Endothelial cell of umbilical vein (primary cell): ENCODE measurements at regions not wholly inside any gene's neighbourhood (a gene's known extent, or its start where the extent isn't known, plus 50 kb on each side); places are given as distances from the start of the nearest gene placed in this dataset.

Experiments used
- BruUV-seq: library from RNA; stranded (reverse); fragments of 400-500 nt; replicated peaks from 2 replicates; lab custom pipeline; 2021; lab: Mats Ljungman, UMichigan
- CTCF ChIA-PET: fragments of 300-600, 350-600 bp; sonication (Branson Sonifier 250); formaldehyde crosslinking; loops from one replicate; lab custom pipeline; 2021; ENCODE audit warnings: antibody characterized with exemption, inconsistent platforms; lab: Charles Lee
- POLR2A ChIA-PET: fragments of 300-600, 350-600 bp; sonication (Branson Sonifier 250); formaldehyde crosslinking; loops from one replicate; lab custom pipeline; 2021; ENCODE audit warnings: antibody characterized with exemption, inconsistent platforms; lab: Charles Lee
- DNase-seq: peaks from one replicate; pipeline ENCODE4 v3.0.0-alpha.2; 2011; ENCODE audit warnings: low read depth, low spot score
- FAIRE-seq: peaks from 2 replicates; lab custom pipeline; 2011; peaks lifted over from hg19 to GRCh38; lab: Jason Lieb, UNC
- H2AFZ ChIP-seq: 2 replicates; pipeline ENCODE4 v1.6.0; 2012; ENCODE audit warnings: low read depth, low read length, control low read depth, inconsistent platforms
- H3K27ac ChIP-seq: 2 replicates; pipeline ENCODE4 v1.5.1; 2011; ENCODE audit warnings: low read depth, mild to moderate bottlenecking, control low read depth, low read length, moderate library complexity; ENCODE audit not compliant: insufficient read depth
- H3K27me3 ChIP-seq, 2 experiments: 2 replicates each; pipeline versions ENCODE4 v1.6.0 to v1.6.1; 2011; ENCODE audit warnings: low read length in 2 of 2, mixed read lengths in 1 of 2; ENCODE audit not compliant: control insufficient read depth in 2 of 2, insufficient read depth in 2 of 2
- H3K36me3 ChIP-seq, 2 experiments: 2 replicates in 1 of 2; 3 replicates in 1 of 2; pipeline ENCODE4 v1.5.1; 2011; ENCODE audit warnings: low read length in 2 of 2, mild to moderate bottlenecking in 1 of 2, moderate library complexity in 1 of 2; ENCODE audit not compliant: control insufficient read depth in 2 of 2, insufficient read depth in 2 of 2; ENCODE audit errors: extremely low read depth in 1 of 2
- H3K4me1 ChIP-seq: 3 replicates; pipeline ENCODE4 v1.5.1; 2011; ENCODE audit warnings: mild to moderate bottlenecking, low read length; ENCODE audit not compliant: control insufficient read depth, insufficient read depth; ENCODE audit errors: extremely low read depth
- H3K4me2 ChIP-seq: 2 replicates; pipeline ENCODE4 v1.6.1; 2011; ENCODE audit warnings: low read length, control low read depth, mixed read lengths; ENCODE audit not compliant: insufficient read depth
- H3K4me3 ChIP-seq, 3 experiments: fragments of 200-600 bp in 1 of 3; sonication (generic), shearing (Covaris generic) in 1 of 3; replicated peaks in 1 of 3; 2 replicates each; pipeline ENCODE4 v1.5.1; 2011 to 2016; ENCODE audit warnings: control low read depth in 3 of 3, low read length in 3 of 3, mild to moderate bottlenecking in 2 of 3, inconsistent platforms in 1 of 3, low read depth in 1 of 3, moderate library complexity in 1 of 3; ENCODE audit not compliant: insufficient read depth in 1 of 3
- H3K79me2 ChIP-seq: 2 replicates; pipeline ENCODE4 v1.6.0; 2012; ENCODE audit warnings: low read length, inconsistent platforms; ENCODE audit not compliant: control insufficient read depth, insufficient read depth
- H3K9ac ChIP-seq: replicated peaks from 2 replicates; pipeline ENCODE3; 2011; ENCODE audit warnings: low read length, control low read depth; ENCODE audit not compliant: insufficient read depth; ENCODE audit errors: extremely low read depth
- H3K9me1 ChIP-seq: replicated peaks from 3 replicates; pipeline ENCODE4 v1.6.0; 2011; ENCODE audit warnings: mild to moderate bottlenecking, low read length; ENCODE audit not compliant: control insufficient read depth, insufficient read depth; ENCODE audit errors: extremely low read depth
- H3K9me3 ChIP-seq: replicated peaks from 2 replicates; pipeline ENCODE4 v1.5.1; 2012; ENCODE audit warnings: low read length, inconsistent platforms; ENCODE audit not compliant: control insufficient read depth, insufficient read depth
- H4K20me1 ChIP-seq: replicated peaks from 2 replicates; pipeline ENCODE3; 2011; ENCODE audit warnings: mild to moderate bottlenecking, low read length; ENCODE audit not compliant: control insufficient read depth, insufficient read depth; ENCODE audit errors: extremely low read depth
- EZH2 ChIP-seq: IDR thresholded peaks from 2 replicates; pipeline ENCODE4 v1.6.1; 2012; ENCODE audit warnings: borderline replicate concordance, low read depth, mild to moderate bottlenecking, moderate library complexity, low read length, inconsistent platforms; ENCODE audit not compliant: severe bottlenecking
- FOS ChIP-seq: IDR thresholded peaks from 2 replicates; pipeline ENCODE4 v1.6.1; 2011; ENCODE audit warnings: mild to moderate bottlenecking, low read length, moderate library complexity, borderline replicate concordance; ENCODE audit not compliant: insufficient read depth
- GATA2 ChIP-seq: IDR thresholded peaks from 2 replicates; pipeline ENCODE4 v1.7.0; 2011; ENCODE audit warnings: low read depth, mild to moderate bottlenecking, moderate library complexity, mixed read lengths, low read length; ENCODE audit not compliant: insufficient read length, insufficient read depth
- JUN ChIP-seq: IDR thresholded peaks from 2 replicates; pipeline ENCODE4 v1.6.1; 2011; ENCODE audit warnings: borderline replicate concordance, low read depth; ENCODE audit not compliant: insufficient read length, insufficient read depth
- MYC ChIP-seq: IDR thresholded peaks from one replicate; pipeline ENCODE4 v1.6.1; 2011; ENCODE audit warnings: mild to moderate bottlenecking, low read depth, low read length
- POLR2A ChIP-seq: IDR thresholded peaks from 2 replicates; pipeline ENCODE4 v1.6.1; 2012; ENCODE audit warnings: low read depth, mild to moderate bottlenecking, control low read depth, low read length
- POLR2AphosphoS5 ChIP-seq: IDR thresholded peaks from 2 replicates; pipeline ENCODE4 v1.6.1; 2012; ENCODE audit warnings: low read depth, mild to moderate bottlenecking, control low read depth, low read length, moderate library complexity; ENCODE audit not compliant: insufficient read depth
- dilution Hi-C: fragments of 300-500 bp; cut with MboI; formaldehyde crosslinking; loops from one replicate; pipeline ENCODE4 v1.15.0; 2019; ENCODE audit warnings: low sequenced_read_pairs; ENCODE audit not compliant: extremely low pct_ligation_motif_present
- intact Hi-C: fragments of 100-400 bp; cut with micrococcal nuclease; formaldehyde crosslinking; loops from one replicate; pipeline ENCODE4 v1.10.0; 2022
- TF ChIP-seq, protein P1 (sequence below), 2 donors: IDR thresholded peaks; 1 replicate in 1 of 2; 2 replicates in 1 of 2; pipeline ENCODE4 v1.5.1; 2011; ENCODE audit warnings: low read length in 2 of 2, mild to moderate bottlenecking in 2 of 2, moderate library complexity in 2 of 2, control low read depth in 1 of 2, inconsistent platforms in 1 of 2, low read depth in 1 of 2; ENCODE audit not compliant: insufficient read depth in 1 of 2; ENCODE audit errors: extremely low read depth in 1 of 2
- TF ChIP-seq, protein P2 (sequence below): IDR thresholded peaks from 2 replicates; pipeline ENCODE4 v1.6.1; 2011; ENCODE audit not compliant: insufficient read depth, insufficient read length

DNA sequence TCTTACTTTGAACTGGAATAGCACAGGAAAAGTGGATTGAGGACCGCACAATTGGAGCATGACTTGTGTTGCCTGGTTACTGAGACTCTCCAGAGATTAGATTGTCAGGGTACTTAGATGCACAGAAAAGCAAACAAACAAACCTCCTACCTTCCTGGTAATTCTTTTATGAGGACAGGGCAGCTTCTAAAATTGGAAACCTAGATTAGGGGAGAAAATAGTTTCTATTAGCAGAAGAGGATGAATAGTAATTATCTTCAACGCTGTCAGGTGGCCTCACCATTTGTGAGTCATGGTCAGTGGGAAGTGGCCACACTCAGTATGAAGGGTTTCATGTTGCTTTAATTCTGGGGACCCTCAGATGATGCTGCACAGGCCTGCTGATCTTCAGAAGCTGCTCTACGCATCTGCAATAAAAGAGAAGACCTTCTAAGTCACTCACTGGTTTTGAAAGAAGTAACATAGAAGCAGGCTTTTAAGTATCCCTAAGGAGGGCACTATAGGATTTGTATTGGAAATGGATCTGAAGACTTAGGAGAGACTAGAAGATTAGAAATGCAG is 106.8 kb downstream of the LACC1 start:
- no peaks in the 10 kb centered on the region for H3K79me2 ChIP-seq
- H3K4me1 ChIP-seq = no peaks in the 10 kb centered on the region
- no peaks in the 10 kb centered on the region for H3K36me3 ChIP-seq
- dilution Hi-C loops = no loop called here
- no peak overlapping the region for H3K4me2 ChIP-seq
- no peaks in the 10 kb centered on the region for H4K20me1 ChIP-seq
- H3K9ac ChIP-seq = no peak overlapping the region
- ChIA-PET CTCF (interaction anchor here (0.7 kb wide), 1 partner anchor 10 kb away, joined by 3 read pairs; no protein-coding TSS in a partner anchor), POLR2A (no interaction called here)
- BruUV-seq = no TSS peak
- no peak overlapping the region for H3K27ac ChIP-seq
- no peak overlapping the region for H2AFZ ChIP-seq
- DNase-seq = no peak
- intact Hi-C loops = no loop called here
- no peak overlapping the region for H3K4me3 ChIP-seq
- H3K27me3 ChIP-seq = peaks cover 4 to 16% of the 10 kb centered on the region in 2 experiments
- H3K9me3 ChIP-seq = no peaks in the 10 kb centered on the region
- FAIRE-seq = no peak
- no peaks in the 10 kb centered on the region for H3K9me1 ChIP-seq
- TF ChIP-seq, protein P1, sequence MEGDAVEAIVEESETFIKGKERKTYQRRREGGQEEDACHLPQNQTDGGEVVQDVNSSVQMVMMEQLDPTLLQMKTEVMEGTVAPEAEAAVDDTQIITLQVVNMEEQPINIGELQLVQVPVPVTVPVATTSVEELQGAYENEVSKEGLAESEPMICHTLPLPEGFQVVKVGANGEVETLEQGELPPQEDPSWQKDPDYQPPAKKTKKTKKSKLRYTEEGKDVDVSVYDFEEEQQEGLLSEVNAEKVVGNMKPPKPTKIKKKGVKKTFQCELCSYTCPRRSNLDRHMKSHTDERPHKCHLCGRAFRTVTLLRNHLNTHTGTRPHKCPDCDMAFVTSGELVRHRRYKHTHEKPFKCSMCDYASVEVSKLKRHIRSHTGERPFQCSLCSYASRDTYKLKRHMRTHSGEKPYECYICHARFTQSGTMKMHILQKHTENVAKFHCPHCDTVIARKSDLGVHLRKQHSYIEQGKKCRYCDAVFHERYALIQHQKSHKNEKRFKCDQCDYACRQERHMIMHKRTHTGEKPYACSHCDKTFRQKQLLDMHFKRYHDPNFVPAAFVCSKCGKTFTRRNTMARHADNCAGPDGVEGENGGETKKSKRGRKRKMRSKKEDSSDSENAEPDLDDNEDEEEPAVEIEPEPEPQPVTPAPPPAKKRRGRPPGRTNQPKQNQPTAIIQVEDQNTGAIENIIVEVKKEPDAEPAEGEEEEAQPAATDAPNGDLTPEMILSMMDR (IDR thresholded peaks at IDR 0.05; ENCODE audit: extremely low read depth in 1 of 2, insufficient read depth in 1 of 2, low read depth in 1 of 2, low read length in 2 of 2) = no peak
- no peak for TF ChIP-seq POLR2A
- no peak for TF ChIP-seq POLR2AphosphoS5
- TF ChIP-seq, protein P2, sequence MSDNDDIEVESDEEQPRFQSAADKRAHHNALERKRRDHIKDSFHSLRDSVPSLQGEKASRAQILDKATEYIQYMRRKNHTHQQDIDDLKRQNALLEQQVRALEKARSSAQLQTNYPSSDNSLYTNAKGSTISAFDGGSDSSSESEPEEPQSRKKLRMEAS = no peak
- TF ChIP-seq FOS = no peak
- no peak for TF ChIP-seq EZH2
- TF ChIP-seq JUN = no peak
- TF ChIP-seq MYC = no peak
- no peak for TF ChIP-seq GATA2
